Caco-2 (cell line): ENCODE measurements at regions not wholly inside any gene's neighbourhood (a gene's known extent, or its start where the extent isn't known, plus 50 kb on each side); places are given as distances from the start of the nearest gene placed in this dataset.
"Not testable (repeated sequence)": the region's sequence is repeated elsewhere in the genome, so short reads cannot be mapped to it uniquely, and the experiment has no call there.

Source experiments
- BruUV-seq: library from RNA; stranded (reverse); fragments of 400-500 nt; replicated peaks from 2 replicates; lab custom pipeline; 2021; lab: Mats Ljungman, UMichigan
- CTCF ChIA-PET: fragments of 300-600 bp; sonication (Branson Sonifier 250); formaldehyde crosslinking; loops from one replicate; lab custom pipeline; 2022; ENCODE audit warnings: antibody characterized with exemption; lab: Charles Lee
- POLR2A ChIA-PET: fragments of 300-600 bp; sonication (Branson Sonifier 250); formaldehyde crosslinking; loops from one replicate; lab custom pipeline; 2022; ENCODE audit warnings: antibody characterized with exemption; lab: Charles Lee
- DNase-seq, 2 experiments: peaks; one replicate each; pipeline versions ENCODE4 v3.0.0 to v3.0.0-alpha.2; 2020 to 2022
- H3K27me3 ChIP-seq: replicated peaks from 2 replicates; pipeline ENCODE4 v1.6.0; 2011; ENCODE audit warnings: low read length; ENCODE audit not compliant: control insufficient read depth, insufficient read depth
- H3K36me3 ChIP-seq: 2 replicates; pipeline ENCODE4 v1.5.1; 2011; ENCODE audit warnings: low read length; ENCODE audit not compliant: control insufficient read depth, insufficient read depth
- H3K4me1 ChIP-seq: fragments of 250-450 bp; sonication (Bioruptor Pico); 2 replicates; pipeline ENCODE4 v1.5.1; 2020; ENCODE audit warnings: mild to moderate bottlenecking
- H3K4me3 ChIP-seq: 2 replicates; pipeline ENCODE4 v1.5.1; 2011; ENCODE audit warnings: low read depth, mild to moderate bottlenecking, control low read depth, low read length
- H3K9me3 ChIP-seq: fragments of 250-450 bp; sonication (Bioruptor Pico); 2 replicates; pipeline ENCODE4 v1.5.1; 2020; ENCODE audit warnings: mild to moderate bottlenecking, moderate library complexity
- H3K27ac Mint-ChIP-seq: one replicate; pipeline ENCODE4 v1.8.0; 2022; ENCODE audit warnings: mixed read lengths; ENCODE audit not compliant: unreplicated experiment
- H3K27me3 Mint-ChIP-seq: one replicate; pipeline ENCODE4 v1.8.0; 2022; ENCODE audit warnings: mixed read lengths; ENCODE audit not compliant: insufficient read depth, unreplicated experiment
- H3K36me3 Mint-ChIP-seq: one replicate; pipeline ENCODE4 v1.8.0; 2022; ENCODE audit warnings: mild to moderate bottlenecking, mixed read lengths; ENCODE audit not compliant: insufficient read depth, unreplicated experiment
- H3K4me1 Mint-ChIP-seq: one replicate; pipeline ENCODE4 v1.8.0; 2022; ENCODE audit warnings: low read depth, mixed read lengths; ENCODE audit not compliant: unreplicated experiment
- H3K4me3 Mint-ChIP-seq: one replicate; pipeline ENCODE4 v1.8.0; 2022; ENCODE audit warnings: mild to moderate bottlenecking, moderate library complexity, mixed read lengths; ENCODE audit not compliant: unreplicated experiment
- H3K9me3 Mint-ChIP-seq: one replicate; pipeline ENCODE4 v1.8.0; 2022; ENCODE audit warnings: mixed read lengths; ENCODE audit not compliant: unreplicated experiment
- intact Hi-C: fragments of 100-400 bp; cut with micrococcal nuclease; formaldehyde crosslinking; loops from one replicate; pipeline ENCODE4 v1.10.0; 2022; ENCODE audit not compliant: unreplicated experiment
- TF ChIP-seq, protein P1 (sequence below), 2 experiments: fragments of 200-600 bp in 1 of 2; IDR thresholded peaks; 1 replicate in 1 of 2; 2 replicates in 1 of 2; pipeline versions ENCODE4 v1.5.1 to v1.8.0; 2011 to 2022; ENCODE audit warnings: antibody characterized with exemption in 1 of 2, control low read depth in 1 of 2, inconsistent platforms in 1 of 2, low read depth in 1 of 2, low read length in 1 of 2, mild to moderate bottlenecking in 1 of 2, moderate library complexity in 1 of 2; ENCODE audit not compliant: insufficient read depth in 1 of 2, severe bottlenecking in 1 of 2, unreplicated experiment in 1 of 2

GRCh38 chr16:75818491-75818890 is 92.2 kb upstream of the CPHXL start:
- H3K4me3 Mint-ChIP-seq, result no peak overlapping the region
- TF ChIP-seq, protein P1, sequence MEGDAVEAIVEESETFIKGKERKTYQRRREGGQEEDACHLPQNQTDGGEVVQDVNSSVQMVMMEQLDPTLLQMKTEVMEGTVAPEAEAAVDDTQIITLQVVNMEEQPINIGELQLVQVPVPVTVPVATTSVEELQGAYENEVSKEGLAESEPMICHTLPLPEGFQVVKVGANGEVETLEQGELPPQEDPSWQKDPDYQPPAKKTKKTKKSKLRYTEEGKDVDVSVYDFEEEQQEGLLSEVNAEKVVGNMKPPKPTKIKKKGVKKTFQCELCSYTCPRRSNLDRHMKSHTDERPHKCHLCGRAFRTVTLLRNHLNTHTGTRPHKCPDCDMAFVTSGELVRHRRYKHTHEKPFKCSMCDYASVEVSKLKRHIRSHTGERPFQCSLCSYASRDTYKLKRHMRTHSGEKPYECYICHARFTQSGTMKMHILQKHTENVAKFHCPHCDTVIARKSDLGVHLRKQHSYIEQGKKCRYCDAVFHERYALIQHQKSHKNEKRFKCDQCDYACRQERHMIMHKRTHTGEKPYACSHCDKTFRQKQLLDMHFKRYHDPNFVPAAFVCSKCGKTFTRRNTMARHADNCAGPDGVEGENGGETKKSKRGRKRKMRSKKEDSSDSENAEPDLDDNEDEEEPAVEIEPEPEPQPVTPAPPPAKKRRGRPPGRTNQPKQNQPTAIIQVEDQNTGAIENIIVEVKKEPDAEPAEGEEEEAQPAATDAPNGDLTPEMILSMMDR (IDR thresholded peaks at IDR 0.05; ENCODE audit: insufficient read depth in 1 of 2, low read depth in 1 of 2, low read length in 1 of 2, severe bottlenecking in 1 of 2, unreplicated experiment in 1 of 2), result no peak
- no peaks in the 10 kb centered on the region for H3K4me1 Mint-ChIP-seq
- no peaks in the 10 kb centered on the region for H3K27me3 ChIP-seq
- POLR2A ChIA-PET, result no interaction called here
- no peak for DNase-seq
- no peaks in the 10 kb centered on the region for H3K36me3 Mint-ChIP-seq
- peaks cover 19% of the 10 kb centered on the region for H3K9me3 Mint-ChIP-seq
- no TSS peak for BruUV-seq
- no peak overlapping the region for H3K4me3 ChIP-seq
- H3K27ac Mint-ChIP-seq, result no peak overlapping the region
- CTCF ChIA-PET, result no interaction called here
- H3K9me3 ChIP-seq, result no peaks in the 10 kb centered on the region
- no peaks in the 10 kb centered on the region for H3K36me3 ChIP-seq
- H3K4me1 ChIP-seq, result no peaks in the 10 kb centered on the region
- H3K27me3 Mint-ChIP-seq, result no peaks in the 10 kb centered on the region
- intact Hi-C loops, result no loop called here

GRCh38 chr16:75820672-75821071 is 94.4 kb upstream of the CPHXL start:
- Mint-ChIP-seq H3K9me3 (peaks cover 19% of the 10 kb centered on the region), H3K27ac (no peak overlapping the region), H3K4me3 (no peak overlapping the region), H3K4me1 (no peaks in the 10 kb centered on the region), H3K27me3 (no peaks in the 10 kb centered on the region), H3K36me3 (no peaks in the 10 kb centered on the region)
- Histone ChIP-seq H3K4me3 (no peak overlapping the region), H3K27me3 (no peaks in the 10 kb centered on the region), H3K4me1 (no peaks in the 10 kb centered on the region), H3K36me3 (no peaks in the 10 kb centered on the region), H3K9me3 (no peaks in the 10 kb centered on the region)
- intact Hi-C loops, result no loop called here
- no TSS peak for BruUV-seq
- CTCF ChIA-PET, result interaction anchor here (0.6 kb wide), 1 partner anchor 631 kb away, joined by 3 read pairs; no protein-coding TSS in a partner anchor
- DNase-seq, result peak; percentile 15 to 37
- TF ChIP-seq, protein P1 (IDR thresholded peaks at IDR 0.05; ENCODE audit: insufficient read depth in 1 of 2, low read depth in 1 of 2, low read length in 1 of 2, severe bottlenecking in 1 of 2, unreplicated experiment in 1 of 2), result no peak
- POLR2A ChIA-PET, result no interaction called here

DNA sequence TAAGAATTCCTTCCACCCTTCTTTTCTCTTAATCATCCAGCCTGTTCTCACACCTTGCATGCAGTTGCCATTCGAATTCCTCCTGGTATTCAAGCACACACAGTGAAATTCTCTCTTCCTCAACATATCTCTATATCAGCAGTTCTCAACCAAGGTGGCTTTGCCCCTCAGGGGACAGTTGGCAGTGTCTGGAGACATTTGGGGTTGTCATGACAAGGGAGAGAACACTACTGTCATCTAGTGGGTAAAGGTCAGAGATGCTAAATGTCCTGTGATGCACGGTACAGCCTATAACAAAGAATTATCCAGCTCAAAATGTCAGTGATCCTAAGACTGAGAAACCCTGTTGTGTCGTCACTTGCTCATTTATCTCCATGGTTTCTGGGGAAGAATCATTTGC is 94.8 kb upstream of the CPHXL start:
- H3K4me1 ChIP-seq, result no peaks in the 10 kb centered on the region
- intact Hi-C loops, result no loop called here
- no peak overlapping the region for H3K4me3 Mint-ChIP-seq
- ChIA-PET POLR2A (no interaction called here), CTCF (no interaction called here)
- no peak overlapping the region for H3K27ac Mint-ChIP-seq
- no peaks in the 10 kb centered on the region for H3K36me3 Mint-ChIP-seq
- TF ChIP-seq, protein P1 (IDR thresholded peaks at IDR 0.05; ENCODE audit: insufficient read depth in 1 of 2, low read depth in 1 of 2, low read length in 1 of 2, severe bottlenecking in 1 of 2, unreplicated experiment in 1 of 2), result no peak
- H3K4me1 Mint-ChIP-seq, result no peaks in the 10 kb centered on the region
- H3K4me3 ChIP-seq, result no peak overlapping the region
- peaks cover 19% of the 10 kb centered on the region for H3K9me3 Mint-ChIP-seq
- DNase-seq, result no peak
- no peaks in the 10 kb centered on the region for H3K27me3 Mint-ChIP-seq
- no peaks in the 10 kb centered on the region for H3K36me3 ChIP-seq
- BruUV-seq, result no TSS peak
- H3K9me3 ChIP-seq, result no peaks in the 10 kb centered on the region
- H3K27me3 ChIP-seq, result no peaks in the 10 kb centered on the region

GRCh38 chr16:75825750-75826149 is 99.5 kb upstream of the CPHXL start:
- H3K4me1 ChIP-seq, H3K27me3 ChIP-seq, intact Hi-C loops, POLR2A ChIA-PET, H3K36me3 Mint-ChIP-seq, BruUV-seq, CTCF ChIA-PET, H3K27ac Mint-ChIP-seq, H3K9me3 ChIP-seq, H3K27me3 Mint-ChIP-seq, H3K4me1 Mint-ChIP-seq, H3K4me3 Mint-ChIP-seq, H3K36me3 ChIP-seq, H3K4me3 ChIP-seq, DNase-seq: not testable (repeated sequence)
- peaks cover 26% of the 10 kb centered on the region for H3K9me3 Mint-ChIP-seq

DNA sequence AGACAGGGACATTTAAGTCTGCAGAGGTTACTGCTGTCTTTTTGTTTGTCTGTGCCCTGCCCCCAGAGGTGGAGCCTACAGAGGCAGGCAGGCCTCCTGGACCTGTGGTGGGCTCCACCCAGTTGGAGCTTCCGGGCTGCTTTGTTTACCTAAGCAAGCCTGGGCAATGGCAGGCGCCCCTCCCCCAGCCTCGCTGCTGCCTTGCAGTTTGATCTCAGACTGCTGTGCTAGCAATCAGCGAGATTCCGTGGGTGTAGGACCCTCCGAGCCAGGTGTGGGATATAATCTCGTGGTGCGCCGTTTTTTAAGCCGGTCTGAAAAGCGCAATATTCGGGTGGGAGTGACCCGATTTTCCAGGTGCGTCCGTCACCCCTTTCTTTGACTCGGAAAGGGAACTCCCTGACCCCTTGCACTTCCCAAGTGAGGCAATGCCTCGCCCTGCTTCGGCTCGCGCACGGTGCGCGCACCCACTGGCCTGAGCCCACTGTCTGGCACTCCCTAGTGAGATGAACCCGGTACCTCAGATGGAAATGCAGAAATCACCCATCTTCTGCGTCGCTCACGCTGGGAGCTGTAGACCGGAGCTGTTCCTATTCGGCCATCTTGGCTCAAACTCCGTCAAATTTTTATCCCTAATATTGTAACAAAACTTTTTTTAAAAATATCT is 101.2 kb upstream of the CPHXL start:
- H3K36me3 ChIP-seq, H3K27me3 Mint-ChIP-seq, CTCF ChIA-PET, POLR2A ChIA-PET, H3K36me3 Mint-ChIP-seq, H3K9me3 ChIP-seq, H3K4me1 Mint-ChIP-seq, intact Hi-C loops, H3K27me3 ChIP-seq, H3K4me1 ChIP-seq: not testable (repeated sequence)
- Mint-ChIP-seq H3K27ac (peak overlapping the region; percentile 92), H3K9me3 (peaks cover 25% of the 10 kb centered on the region), H3K4me3 (peak overlapping the region; percentile 88)
- DNase-seq, result peak; percentile 78 to 90
- H3K4me3 ChIP-seq, result peak overlapping the region; percentile 46
- BruUV-seq, result TSS peak; percentile 62
